NT2/D1 (cell line): ENCODE measurements at regions not wholly inside any gene's neighbourhood (a gene's known extent, or its start where the extent isn't known, plus 50 kb on each side); places are given as distances from the start of the nearest gene placed in this dataset.

ENCODE experiments used
- DNase-seq: peaks from one replicate; pipeline ENCODE4 v3.0.0-alpha.2; 2011; ENCODE audit warnings: low read depth, low spot score
- H3K27me3 ChIP-seq: 2 replicates; pipeline ENCODE4 v1.6.0; 2011; ENCODE audit warnings: mild to moderate bottlenecking; ENCODE audit not compliant: insufficient read length, insufficient read depth
- H3K36me3 ChIP-seq: 2 replicates; pipeline ENCODE4 v1.6.1; 2011; ENCODE audit warnings: mild to moderate bottlenecking, low read length, mixed read lengths; ENCODE audit not compliant: insufficient read depth, insufficient read length
- H3K4me1 ChIP-seq: 2 replicates; pipeline ENCODE4 v1.5.1; 2011; ENCODE audit not compliant: insufficient read depth, insufficient read length
- H3K4me3 ChIP-seq: 2 replicates; pipeline ENCODE4 v1.5.1; 2011; ENCODE audit warnings: low read depth; ENCODE audit not compliant: insufficient read length
- H3K9ac ChIP-seq: 2 replicates; pipeline ENCODE4 v1.6.0; 2011; ENCODE audit warnings: low read depth; ENCODE audit not compliant: insufficient read length
- H3K9me3 ChIP-seq: 2 replicates; pipeline ENCODE4 v1.5.1; 2011; ENCODE audit warnings: mild to moderate bottlenecking, low read length; ENCODE audit not compliant: insufficient read depth
- SUZ12 ChIP-seq: IDR thresholded peaks from 2 replicates; pipeline ENCODE4 v1.6.1; 2011; ENCODE audit not compliant: insufficient read length, insufficient read depth; ENCODE audit errors: extremely low read depth
- YY1 ChIP-seq: IDR thresholded peaks from 2 replicates; pipeline ENCODE4 v1.6.1; 2011; ENCODE audit not compliant: insufficient read length, insufficient read depth
- ZNF274 ChIP-seq: IDR thresholded peaks from 2 replicates; pipeline ENCODE4 v1.6.1; 2011; ENCODE audit warnings: mild to moderate bottlenecking, low read depth, low read length

DNA sequence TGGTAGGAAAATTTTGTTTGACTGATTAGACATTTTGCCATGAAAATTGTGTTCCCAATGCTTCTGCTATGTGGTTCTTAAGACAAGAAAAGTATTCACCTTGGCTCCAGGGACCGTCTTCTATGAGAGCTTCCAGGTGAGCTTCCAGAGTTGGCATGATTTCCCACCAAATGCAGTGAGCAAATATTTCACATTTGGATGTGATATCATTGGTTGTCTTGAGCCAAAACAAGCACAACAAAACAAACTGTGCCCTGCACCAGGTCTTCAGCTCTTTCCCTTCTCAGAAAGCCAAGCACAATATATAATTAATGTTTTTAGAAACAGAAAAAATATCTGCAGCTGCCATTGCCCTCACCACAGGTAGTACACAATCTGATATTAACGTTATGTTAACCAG, 1009.0 kb downstream of the PLA2G4A start:
- Histone ChIP-seq H3K9me3 (peaks cover 16% of the 10 kb centered on the region), H3K36me3 (no peaks in the 10 kb centered on the region), H3K4me3 (no peak overlapping the region), H3K4me1 (no peaks in the 10 kb centered on the region), H3K9ac (no peak overlapping the region), H3K27me3 (no peaks in the 10 kb centered on the region)
- TF ChIP-seq SUZ12 (no peak), YY1 (no peak), ZNF274 (no peak)
- no peak for DNase-seq

DNA sequence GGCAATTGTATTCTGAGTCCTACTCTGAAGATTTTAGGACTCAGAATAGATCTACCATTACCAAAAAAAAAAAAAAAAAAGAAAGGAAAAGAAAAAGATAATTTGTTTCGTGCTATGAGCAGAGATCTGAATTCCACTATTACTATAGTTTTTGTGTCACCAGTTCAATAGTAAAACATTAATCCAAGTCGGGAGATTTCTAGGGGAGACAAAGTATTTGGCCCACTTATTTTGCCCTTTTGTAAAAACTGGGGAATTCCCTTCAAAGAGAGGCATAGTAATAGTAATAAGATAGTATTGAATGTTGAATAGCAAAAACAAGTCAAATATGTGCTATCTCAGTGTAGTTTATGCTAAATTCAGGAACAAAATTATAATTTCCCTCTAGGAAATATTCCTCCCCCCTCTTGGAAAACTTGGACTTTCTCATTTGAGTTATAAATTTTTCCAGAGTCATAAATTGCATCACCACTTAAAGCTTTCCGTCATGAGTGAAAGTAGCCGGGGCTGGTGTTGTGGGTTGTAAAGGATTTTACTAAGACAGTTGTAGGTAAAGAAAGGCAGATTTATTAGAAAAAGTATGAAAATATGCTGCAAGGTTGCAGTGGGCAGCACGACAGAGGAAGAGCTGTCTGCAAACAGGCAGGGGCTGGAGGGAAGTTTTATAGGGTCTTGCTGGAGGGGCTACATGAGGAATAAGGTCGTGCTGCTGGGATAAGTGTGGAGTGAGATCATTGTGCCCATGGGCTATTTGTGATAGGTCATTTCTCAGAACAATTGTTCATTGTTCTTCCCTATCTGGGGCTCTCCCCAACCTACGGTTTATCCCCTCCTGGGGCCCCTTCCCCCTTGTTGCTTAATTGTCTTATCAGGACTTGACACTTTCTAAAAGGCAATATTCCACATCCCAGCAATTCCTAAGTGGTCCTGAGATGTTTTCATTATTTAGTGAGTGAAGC, 1009.9 kb downstream of the PLA2G4A start:
- no peak for DNase-seq
- TF ChIP-seq SUZ12 (no peak), ZNF274 (no peak)
- no peaks in the 10 kb centered on the region for H3K27me3 ChIP-seq
- H3K9ac ChIP-seq, result no peak overlapping the region
- no peaks in the 10 kb centered on the region for H3K4me1 ChIP-seq
- no peak overlapping the region for H3K4me3 ChIP-seq
- peaks cover 24% of the 10 kb centered on the region for H3K9me3 ChIP-seq
- H3K36me3 ChIP-seq, result no peaks in the 10 kb centered on the region

DNA sequence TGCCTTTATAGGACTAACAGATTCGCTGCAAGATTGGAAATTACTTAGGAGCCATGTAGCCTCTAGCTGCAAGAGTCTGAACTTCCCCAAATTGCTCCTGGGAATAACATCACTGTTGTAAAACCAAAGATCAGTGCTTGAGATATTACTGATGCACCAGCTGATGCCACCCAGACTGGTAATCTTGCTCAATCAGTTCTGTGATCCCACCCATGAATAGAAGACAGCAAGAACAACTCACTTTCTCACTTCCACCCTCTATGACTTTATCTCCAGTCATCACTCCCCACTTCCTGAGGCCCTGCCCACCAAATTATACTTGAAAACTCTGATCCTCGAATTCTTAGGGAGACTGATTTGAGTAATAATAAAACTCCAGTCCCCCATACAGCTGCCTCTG, 1011.1 kb downstream of the PLA2G4A start:
- DNase-seq, result no peak

DNA sequence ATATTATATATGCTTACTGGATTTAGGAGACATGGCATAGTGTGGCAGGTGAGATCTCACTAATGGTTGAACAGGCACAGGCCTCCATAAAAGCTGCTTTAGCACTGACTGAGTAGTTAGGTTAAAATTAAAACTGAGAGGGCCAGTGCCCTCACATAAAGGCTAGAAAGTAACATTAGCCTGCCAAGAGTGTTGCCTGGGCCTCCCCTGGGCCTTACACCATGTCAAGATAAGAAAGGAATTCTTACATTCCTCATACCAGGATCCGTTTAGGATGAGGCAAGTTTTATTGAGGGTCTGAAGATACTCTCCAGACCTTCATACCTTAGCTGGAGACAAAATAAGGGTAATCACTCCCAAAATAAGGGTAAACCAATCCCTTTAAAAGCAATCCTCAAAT, 1011.8 kb downstream of the PLA2G4A start:
- Histone ChIP-seq H3K9me3 (peaks cover 25% of the 10 kb centered on the region), H3K4me1 (no peaks in the 10 kb centered on the region), H3K9ac (no peak overlapping the region), H3K4me3 (no peak overlapping the region), H3K36me3 (no peaks in the 10 kb centered on the region), H3K27me3 (no peaks in the 10 kb centered on the region)
- no peak for TF ChIP-seq YY1
- TF ChIP-seq ZNF274, result no peak
- TF ChIP-seq SUZ12, result no peak
- no peak for DNase-seq

More for the DNA sequence above, 1011.1 kb downstream of the PLA2G4A start:
- Histone ChIP-seq H3K9me3 (peaks cover 25% of the 10 kb centered on the region), H3K4me1 (no peaks in the 10 kb centered on the region), H3K9ac (no peak overlapping the region), H3K36me3 (no peaks in the 10 kb centered on the region), H3K27me3 (no peaks in the 10 kb centered on the region), H3K4me3 (no peak overlapping the region)
- no peak for TF ChIP-seq SUZ12
- no peak for TF ChIP-seq ZNF274
- TF ChIP-seq YY1, result no peak

DNA sequence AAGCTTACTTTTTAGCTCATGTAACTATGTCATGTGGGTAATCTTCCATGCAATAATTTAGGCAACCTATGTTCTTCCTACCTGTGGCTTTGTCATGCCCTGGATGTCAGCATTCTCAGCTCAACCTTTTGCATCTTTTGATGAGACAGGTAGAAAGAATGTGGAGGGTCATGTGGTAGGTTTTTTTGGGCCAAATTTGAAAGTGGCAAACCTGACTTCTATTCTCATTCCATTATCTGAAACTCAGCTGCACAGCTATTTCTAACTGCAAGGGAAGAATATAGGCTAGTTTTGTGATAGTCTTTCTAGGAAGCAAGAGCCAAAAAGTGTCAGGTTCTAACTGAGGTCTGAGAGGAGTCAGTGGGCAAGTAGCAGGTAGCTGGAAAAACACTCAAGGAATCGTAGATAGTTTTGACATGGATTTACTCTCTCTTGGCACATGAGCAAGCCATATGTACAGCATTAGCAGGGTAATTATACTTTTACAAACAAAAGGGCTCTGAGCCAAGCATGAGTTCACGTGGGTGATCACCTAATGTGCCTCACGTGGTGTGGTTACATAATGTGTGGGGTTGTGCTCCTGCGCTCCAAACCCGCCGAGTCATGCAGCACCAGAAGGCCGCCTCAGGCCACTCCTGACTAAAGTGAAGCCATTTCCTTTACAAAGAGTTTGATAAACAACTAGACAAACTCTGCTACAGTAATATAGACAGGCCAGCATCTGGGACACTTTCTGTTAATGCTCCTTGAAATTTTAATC, 1013.8 kb downstream of the PLA2G4A start:
- DNase-seq, result peak; percentile 5
- no peak overlapping the region for H3K4me3 ChIP-seq
- no peaks in the 10 kb centered on the region for H3K4me1 ChIP-seq
- TF ChIP-seq SUZ12 (no peak), ZNF274 (no peak), YY1 (no peak)
- no peak overlapping the region for H3K9ac ChIP-seq
- peaks cover 25% of the 10 kb centered on the region for H3K9me3 ChIP-seq
- no peaks in the 10 kb centered on the region for H3K36me3 ChIP-seq
- H3K27me3 ChIP-seq, result no peaks in the 10 kb centered on the region

DNA sequence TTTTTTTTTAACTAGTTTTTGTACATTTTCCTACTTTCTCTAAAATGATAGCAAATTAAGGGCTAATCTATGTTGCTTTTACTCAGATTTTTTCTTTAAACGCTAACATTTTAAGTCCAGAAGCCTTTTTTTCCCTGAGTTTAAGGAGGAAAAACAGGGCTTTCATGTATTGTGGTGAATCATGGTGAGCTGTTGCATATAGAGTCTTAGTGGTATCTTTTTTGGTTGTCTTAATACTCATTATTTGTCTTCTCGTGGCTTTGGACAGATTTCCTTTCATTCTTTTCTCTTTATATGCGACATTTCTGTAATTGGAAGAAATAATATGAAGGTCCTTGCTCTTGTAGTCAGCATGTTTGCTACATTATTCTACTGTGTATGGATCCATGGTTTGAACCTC, 1015.6 kb downstream of the PLA2G4A start:
- no peak for DNase-seq
- TF ChIP-seq SUZ12 (no peak), ZNF274 (no peak), YY1 (no peak)
- no peak overlapping the region for H3K9ac ChIP-seq
- H3K27me3 ChIP-seq, result no peaks in the 10 kb centered on the region
- H3K9me3 ChIP-seq, result peaks cover 25% of the 10 kb centered on the region
- H3K4me1 ChIP-seq, result no peaks in the 10 kb centered on the region
- H3K4me3 ChIP-seq, result no peak overlapping the region
- H3K36me3 ChIP-seq, result no peaks in the 10 kb centered on the region

DNA sequence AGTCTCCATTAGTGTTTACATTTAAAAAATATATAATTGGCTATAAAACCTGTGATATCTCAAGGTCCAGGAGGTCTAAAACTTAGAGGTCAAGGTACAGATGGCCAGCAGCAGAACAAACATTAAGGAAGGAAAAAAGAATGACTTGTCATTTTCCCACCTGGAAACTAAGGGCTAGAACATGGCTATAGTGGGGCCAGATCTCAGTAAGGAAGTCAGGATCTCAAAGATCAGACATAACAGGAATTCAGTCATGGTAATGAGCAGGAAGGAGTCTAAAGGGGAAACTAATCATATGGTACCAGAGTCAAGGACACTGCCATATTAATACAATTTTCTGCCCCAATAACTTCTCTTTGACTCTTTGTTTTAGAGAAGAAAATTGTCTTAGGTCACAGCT, 1018.8 kb downstream of the PLA2G4A start:
- TF ChIP-seq SUZ12 (no peak), ZNF274 (no peak)
- no peaks in the 10 kb centered on the region for H3K4me1 ChIP-seq
- H3K4me3 ChIP-seq, result no peak overlapping the region
- no peaks in the 10 kb centered on the region for H3K27me3 ChIP-seq
- no peak overlapping the region for H3K9ac ChIP-seq
- no peaks in the 10 kb centered on the region for H3K36me3 ChIP-seq
- peaks cover 12% of the 10 kb centered on the region for H3K9me3 ChIP-seq
- DNase-seq, result no peak
